H7 (cell line): ENCODE measurements at regions not wholly inside any gene's neighbourhood (a gene's known extent, or its start where the extent isn't known, plus 50 kb on each side); places are given as distances from the start of the nearest gene placed in this dataset.
A peak's percentile ranks its signal among the peaks of the same experiment; 100 is the strongest.

Source experiments
- DNase-seq: peaks from one replicate; pipeline ENCODE4 v3.0.0; 2012
- H3K27me3 ChIP-seq: 2 replicates; pipeline ENCODE4 v1.6.0; 2011; ENCODE audit warnings: mild to moderate bottlenecking, low read length; ENCODE audit not compliant: control insufficient read depth, insufficient read depth
- H3K36me3 ChIP-seq: replicated peaks from 2 replicates; pipeline ENCODE4 v1.5.1; 2011; ENCODE audit warnings: low read length; ENCODE audit not compliant: control insufficient read depth, insufficient read depth
- H3K4me3 ChIP-seq: 2 replicates; pipeline ENCODE4 v1.5.1; 2011; ENCODE audit warnings: low read depth, mild to moderate bottlenecking, control low read depth, low read length, moderate library complexity; ENCODE audit not compliant: insufficient read depth

DNA sequence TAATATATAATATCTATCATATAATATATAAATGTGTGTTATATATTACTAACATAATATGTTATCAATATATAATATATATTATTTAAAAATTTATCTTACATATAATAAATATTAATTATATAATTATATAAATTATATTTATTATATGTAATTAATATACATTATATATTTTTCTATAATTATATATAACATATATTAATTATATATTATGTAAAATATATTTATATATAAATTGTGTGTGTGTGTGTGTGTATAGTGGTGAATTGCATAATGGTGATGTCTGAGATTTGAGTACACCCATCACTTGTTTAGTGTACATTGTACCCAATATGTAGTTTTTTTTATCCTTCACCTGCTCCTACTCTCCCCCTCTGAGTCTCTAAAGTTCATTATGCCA, 205.9 kb upstream of the KCNG1 start:
- Histone ChIP-seq H3K36me3 (no peaks in the 10 kb centered on the region), H3K27me3 (no peaks in the 10 kb centered on the region), H3K4me3 (no peak overlapping the region)
- DNase-seq: no peak

DNA sequence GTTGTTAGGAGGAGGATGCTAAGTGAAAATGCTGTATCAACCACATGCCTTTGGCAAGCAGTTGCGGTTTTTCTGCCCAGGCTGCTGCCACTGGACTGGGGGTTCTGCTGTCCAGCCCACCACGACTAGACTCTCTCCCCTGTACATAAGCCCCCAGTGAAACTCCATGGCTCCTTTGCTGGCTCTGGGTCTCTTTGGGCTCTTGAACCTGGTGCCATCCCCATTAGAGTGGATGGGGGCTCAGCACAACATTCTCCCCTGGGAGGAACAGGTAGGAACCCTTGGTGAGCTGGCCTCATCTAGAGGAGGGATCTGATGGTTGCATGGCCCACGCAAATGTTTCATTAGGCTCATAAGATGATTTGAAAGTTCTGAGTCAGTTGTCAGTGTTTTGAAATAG, 204.8 kb upstream of the KCNG1 start:
- no peaks in the 10 kb centered on the region for H3K27me3 ChIP-seq
- H3K36me3 ChIP-seq: no peaks in the 10 kb centered on the region
- no peak for DNase-seq
- H3K4me3 ChIP-seq: no peak overlapping the region

DNA sequence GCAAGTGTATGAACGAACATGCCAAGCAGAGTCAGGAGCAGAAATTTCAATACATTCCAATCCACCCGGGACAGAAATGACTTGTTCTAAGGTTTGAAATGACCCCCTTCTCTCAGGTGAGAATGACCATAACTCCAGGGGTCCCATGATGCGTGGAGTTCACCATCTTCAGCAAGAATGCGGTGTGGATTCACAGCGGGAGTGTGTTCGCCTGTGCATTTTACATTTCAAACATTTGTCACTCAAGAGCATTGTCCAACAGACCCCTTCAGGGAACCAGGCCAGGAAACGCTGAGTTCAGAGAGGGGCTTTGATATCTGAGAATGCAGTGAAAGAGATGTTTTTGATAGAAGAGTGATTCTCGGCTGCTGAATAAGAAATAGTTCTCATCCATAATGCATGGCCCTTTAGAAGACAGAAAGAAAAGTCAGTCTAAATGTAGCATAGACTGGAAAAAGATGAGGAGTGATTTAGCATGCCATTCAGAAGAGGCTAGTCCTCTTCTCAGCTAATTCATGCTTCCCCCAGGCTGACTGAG, 200.3 kb upstream of the KCNG1 start:
- no peaks in the 10 kb centered on the region for H3K27me3 ChIP-seq
- no peaks in the 10 kb centered on the region for H3K36me3 ChIP-seq
- no peak overlapping the region for H3K4me3 ChIP-seq
- DNase-seq: no peak

DNA sequence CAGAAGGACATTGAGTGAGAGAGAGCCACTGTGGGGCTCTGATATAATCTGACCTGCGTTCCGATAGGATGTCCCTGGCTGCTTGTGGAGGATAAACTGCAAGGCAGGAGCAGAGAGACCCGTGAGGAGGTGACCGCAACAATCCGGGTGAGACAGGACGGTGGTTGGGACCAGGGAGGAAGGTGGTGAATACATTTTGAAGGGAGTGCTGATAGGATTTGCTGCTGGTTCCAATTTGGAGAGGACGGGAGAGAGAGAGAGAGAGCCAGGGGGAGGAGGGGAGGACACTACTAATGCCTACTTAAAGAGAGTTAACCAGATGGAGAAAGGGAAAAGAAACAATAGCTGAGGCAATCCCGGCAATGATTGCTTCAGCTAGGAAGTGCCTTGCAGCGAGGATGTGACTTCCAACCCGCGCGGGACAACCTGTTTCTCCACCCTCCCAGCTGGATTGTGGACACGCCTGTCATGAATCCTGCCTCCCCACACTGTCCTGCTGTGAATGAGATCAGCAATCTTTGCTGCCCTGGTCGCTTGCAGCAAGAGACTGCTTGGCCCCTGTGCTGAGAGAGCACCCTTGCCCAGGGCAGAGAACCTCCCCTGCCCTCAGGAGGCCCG, 199.0 kb upstream of the KCNG1 start:
- Histone ChIP-seq H3K27me3 (no peaks in the 10 kb centered on the region), H3K36me3 (no peaks in the 10 kb centered on the region; the same call in 1 of the 2 replicates), H3K4me3 (peak overlapping the region; percentile 26)
- DNase-seq: peak; percentile 49

DNA sequence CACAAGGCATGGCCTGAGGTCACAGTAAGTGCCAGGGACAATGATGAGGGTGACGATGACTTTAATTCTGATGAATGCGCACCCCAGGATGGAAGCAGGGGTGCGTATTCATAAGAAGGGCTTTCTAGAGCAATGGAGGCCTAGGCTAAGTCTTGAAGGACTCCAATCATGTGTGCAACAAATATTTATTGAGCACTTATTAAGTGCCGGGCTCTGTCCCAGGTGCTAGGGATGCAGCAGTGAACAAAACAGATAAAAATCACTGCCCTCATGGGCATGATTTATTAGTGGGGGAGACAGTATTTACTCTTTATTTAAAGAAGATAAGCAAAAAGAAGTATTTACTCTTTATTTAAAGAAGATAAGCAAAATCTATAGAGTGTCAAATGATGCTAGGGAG, 198.2 kb upstream of the KCNG1 start:
- no peak overlapping the region for H3K4me3 ChIP-seq
- H3K27me3 ChIP-seq: no peaks in the 10 kb centered on the region
- DNase-seq: no peak
- H3K36me3 ChIP-seq: no peaks in the 10 kb centered on the region; the same call in 1 of the 2 replicates

DNA sequence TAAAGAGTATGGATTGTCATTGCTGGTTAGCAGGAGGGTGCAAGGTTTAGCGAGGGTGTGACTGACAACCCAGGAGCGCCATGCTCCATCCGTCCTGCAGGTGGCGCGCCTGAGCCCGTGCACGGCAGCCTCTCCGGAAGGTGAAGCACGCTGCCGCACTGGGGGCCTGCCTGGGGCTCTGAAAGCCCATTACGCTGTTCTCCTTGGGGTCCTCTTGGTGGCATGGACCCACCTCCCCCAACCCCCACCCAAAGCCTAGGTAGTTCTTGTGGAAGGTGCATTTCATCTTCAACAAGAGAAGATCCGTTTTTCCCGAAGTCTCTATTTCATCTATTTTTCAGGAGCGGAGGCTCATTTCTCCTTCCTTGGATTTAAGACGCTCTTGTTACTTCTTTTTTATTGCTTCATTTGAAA, 197.4 kb upstream of the KCNG1 start:
- Histone ChIP-seq H3K27me3 (no peaks in the 10 kb centered on the region), H3K4me3 (no peak overlapping the region), H3K36me3 (no peaks in the 10 kb centered on the region; the same call in 1 of the 2 replicates)
- DNase-seq: peak; percentile 76

DNA sequence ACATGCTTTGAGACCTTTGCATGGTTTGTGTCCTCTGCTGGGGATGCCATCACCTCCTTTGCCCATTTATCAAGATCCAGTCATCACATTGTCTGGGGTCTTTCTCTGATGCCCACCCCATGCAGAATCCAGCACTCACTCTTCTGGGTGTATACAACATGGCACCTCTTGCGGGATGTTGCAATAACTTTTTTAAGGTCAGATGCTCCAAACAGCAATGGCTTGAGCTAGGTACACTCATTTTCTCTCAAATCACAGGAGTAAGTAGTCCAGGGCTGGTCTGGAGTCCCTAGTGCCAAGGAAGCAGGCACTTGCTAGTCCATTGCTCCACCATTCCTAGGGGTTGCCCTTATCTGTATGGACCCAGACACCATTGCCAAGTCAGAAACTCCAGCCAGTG, 196.6 kb upstream of the KCNG1 start:
- DNase-seq: no peak
- Histone ChIP-seq H3K27me3 (no peaks in the 10 kb centered on the region), H3K36me3 (no peaks in the 10 kb centered on the region; the same call in 1 of the 2 replicates), H3K4me3 (no peak overlapping the region)

DNA sequence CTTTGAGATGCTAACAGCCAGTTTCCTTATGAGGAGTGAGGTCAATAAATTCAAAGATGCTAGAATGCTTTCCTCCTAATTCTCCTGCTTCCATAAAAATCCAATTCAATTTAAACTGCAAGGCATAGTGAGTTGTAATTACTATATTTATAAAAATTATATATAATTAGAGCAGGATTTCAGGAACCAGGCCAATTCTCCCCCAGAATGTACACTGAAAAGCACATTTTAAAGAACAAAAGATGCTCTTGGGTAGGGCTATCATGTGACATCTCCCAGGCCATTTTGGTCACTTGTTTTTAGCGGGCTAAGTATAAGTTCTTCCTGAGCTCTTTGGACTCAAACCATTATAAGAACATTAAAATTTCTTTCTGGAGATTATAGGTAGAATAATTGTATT, 195.7 kb upstream of the KCNG1 start:
- no peak overlapping the region for H3K4me3 ChIP-seq
- H3K36me3 ChIP-seq: no peaks in the 10 kb centered on the region; the same call in 1 of the 2 replicates
- no peak for DNase-seq
- no peaks in the 10 kb centered on the region for H3K27me3 ChIP-seq

DNA sequence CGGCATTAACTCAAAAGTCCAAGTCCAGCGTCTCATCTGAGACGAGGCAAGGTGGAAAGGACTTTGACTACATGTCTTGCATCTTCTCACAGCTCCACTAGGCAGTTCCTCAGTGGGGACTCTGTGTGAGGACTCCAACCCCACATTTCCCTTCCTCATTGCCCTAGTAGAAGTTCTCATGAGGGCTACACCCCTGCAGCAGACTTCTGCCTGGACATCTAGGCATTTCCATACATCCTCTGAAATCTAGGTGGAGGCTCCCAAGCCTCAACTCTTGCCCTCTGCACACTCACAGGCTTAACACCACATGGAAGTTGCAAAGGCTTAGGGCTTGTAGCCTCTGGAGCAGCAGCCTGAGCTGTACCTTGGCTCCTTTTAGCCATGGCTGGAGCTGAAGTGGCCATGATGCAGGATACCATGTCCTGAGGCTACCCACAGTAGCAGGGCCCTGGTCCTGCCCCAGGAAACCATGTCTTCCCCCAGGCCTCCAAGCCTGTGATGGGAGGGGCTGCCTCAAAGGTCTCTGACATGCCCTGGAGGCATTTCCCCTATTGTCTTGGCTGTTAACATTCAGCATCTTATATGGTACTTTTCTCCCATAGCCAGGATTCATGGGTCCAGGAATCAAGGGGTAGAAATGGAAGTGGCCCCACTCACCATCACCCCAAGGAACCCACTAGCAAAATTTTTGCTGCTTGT, 194.6 kb upstream of the KCNG1 start:
- DNase-seq: no peak
- H3K36me3 ChIP-seq: no peaks in the 10 kb centered on the region; the same call in 1 of the 2 replicates

DNA sequence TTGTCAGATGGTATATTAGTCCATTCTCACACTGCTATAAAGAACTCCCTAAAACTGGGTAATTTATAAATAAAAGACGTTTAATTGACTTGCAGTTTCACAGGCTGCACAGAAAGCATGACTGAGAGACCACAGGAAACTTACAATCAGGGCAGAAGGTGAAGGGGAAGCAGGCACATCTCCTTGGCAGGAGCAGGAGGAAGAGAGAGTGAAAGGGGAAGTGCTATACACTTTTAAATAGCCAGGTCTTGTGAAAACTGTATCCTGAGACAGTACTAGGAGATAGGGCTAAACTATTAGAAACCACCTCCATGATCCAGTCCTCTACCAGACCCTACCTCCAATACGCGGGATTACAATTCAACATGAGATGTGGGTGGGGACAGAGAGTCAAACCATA, 193.9 kb upstream of the KCNG1 start:
- no peak overlapping the region for H3K4me3 ChIP-seq
- no peak for DNase-seq
- no peaks in the 10 kb centered on the region for H3K27me3 ChIP-seq
- H3K36me3 ChIP-seq: no peaks in the 10 kb centered on the region; the same call in 1 of the 2 replicates

More for the DNA sequence above, 194.6 kb upstream of the KCNG1 start:
- no peaks in the 10 kb centered on the region for H3K27me3 ChIP-seq
- no peak overlapping the region for H3K4me3 ChIP-seq

DNA sequence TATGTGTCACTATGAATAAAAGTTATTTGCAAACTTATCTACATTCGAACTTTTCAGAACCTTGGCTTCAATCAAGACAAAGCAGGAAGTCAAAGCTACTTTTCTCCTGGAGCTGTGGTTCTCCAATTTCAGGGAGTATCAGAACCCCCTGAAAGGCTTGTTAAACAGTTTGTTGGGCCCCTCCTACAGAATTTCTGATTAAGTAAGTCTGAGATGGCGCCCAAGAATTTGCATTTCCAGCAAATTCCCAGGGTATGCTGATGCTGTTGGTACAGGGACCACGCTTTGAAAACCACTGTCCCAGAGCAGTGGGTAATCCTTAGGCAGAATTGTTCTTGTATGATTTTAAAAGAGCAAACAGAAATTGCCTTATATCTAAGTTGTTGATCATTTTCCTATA, 189.9 kb upstream of the KCNG1 start:
- Histone ChIP-seq H3K27me3 (no peaks in the 10 kb centered on the region), H3K36me3 (no peaks in the 10 kb centered on the region; the same call in 1 of the 2 replicates), H3K4me3 (no peak overlapping the region)
- no peak for DNase-seq

DNA sequence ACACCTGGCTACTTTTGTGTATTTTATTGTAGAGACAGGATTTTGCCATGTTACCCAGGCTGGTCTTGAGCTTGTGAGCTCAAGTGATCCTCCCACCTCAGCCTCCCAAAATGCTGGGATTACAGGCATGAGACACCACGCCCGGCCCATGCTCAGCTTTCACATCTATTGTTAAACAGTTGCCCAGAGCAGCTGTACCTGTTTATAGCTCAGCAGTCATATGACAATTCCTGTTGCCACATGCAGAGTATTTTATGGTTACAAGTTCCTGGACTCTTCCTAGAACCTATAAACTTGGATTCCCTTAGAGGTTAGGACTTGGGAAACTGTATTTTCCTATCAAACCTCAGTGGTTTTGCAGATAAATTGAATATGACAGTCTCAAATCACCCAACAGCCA, 188.3 kb upstream of the KCNG1 start:
- no peak overlapping the region for H3K4me3 ChIP-seq

DNA sequence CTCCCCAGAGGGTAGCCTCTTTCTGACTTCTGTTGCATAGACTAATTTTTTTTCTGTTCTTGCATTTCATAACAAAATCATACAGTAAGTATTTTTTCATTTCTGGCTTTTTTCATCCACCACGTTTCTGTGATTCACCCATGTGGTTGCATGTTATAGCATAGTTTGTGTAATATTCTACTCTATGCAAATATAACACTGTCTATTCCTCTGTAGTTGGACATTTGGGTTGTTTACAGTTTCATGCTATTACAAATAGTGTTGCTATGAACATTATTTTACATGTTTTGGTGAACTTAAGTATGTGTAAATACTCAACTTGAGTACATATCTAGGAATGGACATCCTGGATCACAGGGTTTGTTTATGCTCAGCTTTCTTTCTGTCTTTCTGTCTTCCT, 187.2 kb upstream of the KCNG1 start:
- no peak overlapping the region for H3K4me3 ChIP-seq
- no peaks in the 10 kb centered on the region for H3K27me3 ChIP-seq
- DNase-seq: no peak
- H3K36me3 ChIP-seq: no peaks in the 10 kb centered on the region

More for the DNA sequence above, 188.3 kb upstream of the KCNG1 start:
- no peaks in the 10 kb centered on the region for H3K27me3 ChIP-seq
- H3K36me3 ChIP-seq: no peaks in the 10 kb centered on the region
- no peak for DNase-seq

DNA sequence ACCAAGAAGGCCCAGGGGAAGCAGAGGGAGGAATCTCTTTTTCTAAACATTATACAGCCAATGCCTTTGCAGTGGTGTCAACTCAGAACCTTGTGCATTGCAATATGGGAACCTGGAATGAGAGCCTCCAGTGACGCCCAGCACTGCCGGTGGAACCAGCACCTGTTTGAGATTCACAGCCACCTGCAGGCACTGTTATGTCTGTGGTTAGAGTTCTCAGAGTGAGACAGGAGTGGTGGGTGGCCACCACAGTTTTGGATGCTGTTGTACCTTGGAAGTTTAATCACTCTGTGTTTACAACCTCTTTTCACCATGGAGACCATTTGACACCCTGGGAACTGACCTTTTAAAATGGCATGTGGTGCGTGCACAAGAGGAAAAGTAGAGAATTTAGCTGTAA, 185.3 kb upstream of the KCNG1 start:
- DNase-seq: no peak
- H3K36me3 ChIP-seq: no peaks in the 10 kb centered on the region
- no peaks in the 10 kb centered on the region for H3K27me3 ChIP-seq
- no peak overlapping the region for H3K4me3 ChIP-seq

DNA sequence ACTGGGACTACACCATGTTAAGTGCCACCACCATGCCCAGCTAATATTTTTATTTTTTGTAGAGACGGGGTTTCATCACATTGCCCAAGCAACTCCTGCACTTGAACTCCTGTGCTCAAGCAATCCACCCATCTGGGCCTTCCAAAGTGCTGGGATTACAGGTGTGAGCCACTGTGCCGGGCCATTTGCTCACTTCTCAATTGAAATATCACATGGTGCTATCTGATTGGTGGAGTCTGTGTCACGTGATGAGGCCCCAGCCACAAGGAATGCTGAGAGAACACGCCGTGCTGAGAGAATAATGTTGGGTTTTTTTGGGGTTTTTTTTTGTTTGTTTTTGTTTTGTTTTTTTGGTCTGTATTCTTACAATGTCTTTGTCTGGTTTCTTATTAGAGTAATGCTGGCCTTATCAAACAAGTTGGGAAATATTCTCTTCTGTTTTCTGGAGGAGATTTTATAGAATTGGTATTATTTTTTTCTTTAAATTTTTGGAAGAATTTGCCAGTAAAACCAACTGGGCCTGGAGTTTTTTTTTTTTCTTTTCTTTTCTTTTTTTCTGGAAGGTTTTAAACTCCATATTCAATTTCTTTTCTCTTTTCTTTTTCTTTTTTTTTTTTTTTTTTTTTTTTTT, 183.2 kb upstream of the KCNG1 start:
- DNase-seq: no peak
- H3K27me3 ChIP-seq: no peaks in the 10 kb centered on the region
- no peaks in the 10 kb centered on the region for H3K36me3 ChIP-seq
- H3K4me3 ChIP-seq: no peak overlapping the region
